GM12878 (cell line): ENCODE measurements at regions not wholly inside any gene's neighbourhood (a gene's known extent, or its start where the extent isn't known, plus 50 kb on each side); places are given as distances from the start of the nearest gene placed in this dataset.

ENCODE experiments used
- ATAC-seq: fragments of 200-7000 bp; cut with Tn5 transposase; 3 replicates; pipeline ENCODE4 v1.9.1; 2020; ENCODE audit warnings: mild to moderate bottlenecking, moderate library complexity
- BruUV-seq: library from RNA; stranded (reverse); fragments of 400-500 nt; replicated peaks from 2 replicates; lab custom pipeline; 2021; lab: Mats Ljungman, UMichigan
- CTCF ChIA-PET: fragments of 300-600 bp; sonication (Branson Sonifier 250); formaldehyde crosslinking; extraction: SDS; loops from one replicate; lab custom pipeline; 2021; ENCODE audit warnings: inconsistent platforms; lab: Yijun Ruan, JAX
- POLR2A ChIA-PET: fragments of 350-600 bp; formaldehyde crosslinking; extraction: SDS; loops from one replicate; lab custom pipeline; 2021; ENCODE audit warnings: inconsistent platforms; lab: Charles Lee
- RAD21 ChIA-PET: fragments of 300-600 bp; sonication (Branson Sonifier 250); formaldehyde crosslinking; loops from one replicate; lab custom pipeline; 2023; ENCODE audit warnings: antibody characterized with exemption; ENCODE audit not compliant: unreplicated experiment; lab: Charles Lee
- SMC1A ChIA-PET: fragments of 300-600 bp; sonication (Branson Sonifier 250); formaldehyde crosslinking; loops from one replicate; lab custom pipeline; 2023; ENCODE audit not compliant: unreplicated experiment, uncharacterized antibody; lab: Charles Lee
- DNase-seq: peaks from one replicate; pipeline ENCODE4 v3.0.0-alpha.2; 2011; ENCODE audit warnings: low read depth, low spot score
- FAIRE-seq: peaks from 3 replicates; lab custom pipeline; 2011; peaks lifted over from hg19 to GRCh38; lab: Jason Lieb, UNC
- H2AFZ ChIP-seq: 2 replicates; pipeline ENCODE4 v1.6.0; 2011; ENCODE audit warnings: low read depth, low read length, control low read depth; ENCODE audit not compliant: control insufficient read depth
- H3K27ac ChIP-seq: 2 replicates; pipeline ENCODE4 v1.5.1; 2011; ENCODE audit warnings: control low read depth; ENCODE audit not compliant: control insufficient read depth, insufficient read depth
- H3K27me3 ChIP-seq, 2 experiments: replicated peaks in 1 of 2; 2 replicates each; pipeline versions ENCODE4 v1.6.0 to v1.6.1; 2011; ENCODE audit warnings: low read length in 1 of 2; ENCODE audit not compliant: control insufficient read depth in 2 of 2, insufficient read depth in 2 of 2
- H3K36me3 ChIP-seq, 2 experiments: 2 replicates each; pipeline ENCODE4 v1.5.1; 2011; ENCODE audit warnings: low read length in 1 of 2; ENCODE audit not compliant: control insufficient read depth in 2 of 2, insufficient read depth in 2 of 2
- H3K4me1 ChIP-seq: 2 replicates; pipeline ENCODE4 v1.6.1; 2011; ENCODE audit warnings: mild to moderate bottlenecking, low read length, moderate library complexity, mixed read lengths; ENCODE audit not compliant: control insufficient read depth, insufficient read depth
- H3K4me2 ChIP-seq: 2 replicates; pipeline ENCODE4 v1.6.0; 2011; ENCODE audit warnings: control low read depth; ENCODE audit not compliant: control insufficient read depth, insufficient read depth
- H3K4me3 ChIP-seq: fragments of 200-600 bp; sonication (generic); 2 replicates; pipeline ENCODE4 v1.5.1; 2016
- H3K79me2 ChIP-seq: 2 replicates; pipeline ENCODE4 v1.6.0; 2011; ENCODE audit warnings: low read length; ENCODE audit not compliant: control insufficient read depth, insufficient read depth
- H3K9ac ChIP-seq: 2 replicates; pipeline ENCODE4 v1.8.0; 2011; ENCODE audit warnings: low read length, control low read depth, mixed read lengths; ENCODE audit not compliant: control insufficient read depth, insufficient read depth
- H3K9me3 ChIP-seq: replicated peaks from 3 replicates; pipeline ENCODE4 v1.5.1; 2011; ENCODE audit warnings: mild to moderate bottlenecking, low read length; ENCODE audit not compliant: control insufficient read depth, insufficient read depth
- H4K20me1 ChIP-seq: 2 replicates; pipeline ENCODE4 v1.6.0; 2011; ENCODE audit not compliant: control insufficient read depth, insufficient read depth
- NR2C1 ChIP-seq: fragments of 450-650 bp; IDR thresholded peaks from 2 replicates; pipeline ENCODE4 v1.6.1; 2017; ENCODE audit warnings: antibody characterized with exemption, mild to moderate bottlenecking, moderate library complexity
- SIX5 ChIP-seq: IDR thresholded peaks from 2 replicates; pipeline ENCODE4 v1.6.1; 2011; ENCODE audit warnings: mild to moderate bottlenecking, low read depth, low read length, moderate library complexity; ENCODE audit not compliant: severe bottlenecking
- SMARCA5 ChIP-seq: fragments of 450-650 bp; IDR thresholded peaks from 2 replicates; pipeline ENCODE4 v1.6.1; 2017; ENCODE audit warnings: mild to moderate bottlenecking
- ZBED1 ChIP-seq: IDR thresholded peaks from 2 replicates; pipeline ENCODE4 v1.6.1; 2016; ENCODE audit warnings: borderline replicate concordance
- ZNF274 ChIP-seq: IDR thresholded peaks from one replicate; pipeline ENCODE4 v1.8.0; 2011; ENCODE audit not compliant: insufficient read length, insufficient read depth
- ZNF687 ChIP-seq: fragments of 450-650 bp; IDR thresholded peaks from 2 replicates; pipeline ENCODE4 v1.6.1; 2017; ENCODE audit warnings: mild to moderate bottlenecking, moderate library complexity
- WGBS: methylation state at CpG from one replicate; pipeline ENCODE4 v1.1.6; 2016; ENCODE audit warnings: low lambda C conversion rate; ENCODE audit not compliant: insufficient replicate concordance, insufficient coverage; ENCODE audit errors: missing lambda C conversion rate; 5-methylcytosine and 5-hydroxymethylcytosine counted together
- in situ Hi-C: fragments of 300-500 bp; cut with MboI; formaldehyde crosslinking; loops from 9 replicates; pipeline ENCODE4 v1.14.3; 2018; ENCODE audit warnings: mixed read lengths
- intact Hi-C: fragments of 100-400 bp; cut with micrococcal nuclease; formaldehyde crosslinking; loops from one replicate; pipeline ENCODE4 v1.14.2; 2022; ENCODE audit not compliant: unreplicated experiment

DNA sequence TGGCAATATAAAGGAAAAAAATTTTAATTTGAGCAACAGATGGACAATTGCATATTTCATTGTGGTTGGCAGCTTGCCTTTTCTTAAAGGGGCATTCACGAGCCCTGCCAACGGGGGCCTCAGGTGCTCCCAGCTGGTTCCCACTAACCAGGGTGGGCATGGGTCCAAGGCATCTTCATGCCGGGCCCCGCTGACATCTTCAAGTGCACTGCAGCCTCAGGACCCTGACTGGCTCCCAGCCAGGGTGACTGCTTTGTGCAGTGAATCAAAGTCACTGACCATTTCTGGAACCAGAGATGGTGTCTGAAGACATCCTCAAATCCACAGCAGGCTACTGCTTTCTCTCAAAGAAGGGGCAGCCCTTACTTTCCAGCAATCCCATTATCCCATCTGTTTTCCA lies 275.2 kb upstream of the MGMT start:
- ChIA-PET CTCF (no interaction called here), POLR2A (no interaction called here), RAD21 (no interaction called here), SMC1A (no interaction called here)
- Histone ChIP-seq H4K20me1 (no peaks in the 10 kb centered on the region), H3K9ac (no peak overlapping the region), H3K79me2 (no peaks in the 10 kb centered on the region), H3K4me2 (no peak overlapping the region), H3K36me3 (no peaks in the 10 kb centered on the region), H2AFZ (no peak overlapping the region), H3K27ac (no peak overlapping the region), H3K4me1 (no peaks in the 10 kb centered on the region), H3K27me3 (no peaks in the 10 kb centered on the region), H3K9me3 (no peaks in the 10 kb centered on the region), H3K4me3 (no peak overlapping the region)
- DNase-seq (no peak), FAIRE-seq (no peak), ATAC-seq (no peak)
- WGBS, result 0% methylated on average over 4 of the region's 4 CpGs
- BruUV-seq, result no TSS peak
- in situ Hi-C loops (no loop called here), intact Hi-C loops (no loop called here)
- TF ChIP-seq ZBED1 (no peak), SIX5 (no peak), SMARCA5 (no peak), ZNF274 (no peak), NR2C1 (no peak), ZNF687 (no peak)
